HG02798 (cell line): ENCODE measurements at regions not wholly inside any gene's neighbourhood (a gene's known extent, or its start where the extent isn't known, plus 50 kb on each side); places are given as distances from the start of the nearest gene placed in this dataset.
"Not testable (repeated sequence)": the region's sequence is repeated elsewhere in the genome, so short reads cannot be mapped to it uniquely, and the experiment has no call there.

ENCODE experiments used
- ATAC-seq: cut with Tn5 transposase; IDR thresholded peaks from one replicate; pipeline ENCODE4 v1.9.1; 2021; ENCODE audit warnings: mild to moderate bottlenecking; ENCODE audit not compliant: unreplicated experiment, poor library complexity

DNA sequence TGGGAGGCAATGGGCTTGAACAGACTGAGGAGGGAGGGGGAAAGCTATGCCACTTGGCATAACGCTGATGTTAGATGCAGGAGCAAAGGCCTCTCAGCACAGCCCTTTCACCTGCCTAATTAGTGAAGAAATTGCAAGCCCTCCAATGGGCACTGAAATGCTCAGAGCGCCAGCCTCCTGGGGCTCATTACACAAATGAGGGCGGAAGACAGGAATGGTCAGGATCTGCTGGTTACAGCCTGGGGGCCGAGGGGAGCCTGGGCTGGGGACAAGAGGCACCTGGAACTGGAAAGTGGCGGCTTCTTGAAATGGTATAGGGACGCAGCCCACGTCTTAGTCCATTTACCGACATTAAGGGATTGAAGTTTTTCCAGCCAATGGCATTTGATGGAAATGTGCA is 50.2 kb upstream of the PLET1 start:
- ATAC-seq, result no peak

- ATAC-seq, result no peak
Observed at GRCh38 chr11:112315057-112315720, 54.5 kb upstream of the PLET1 start.

GRCh38 chr11:112315861-112316739 is 55.4 kb upstream of the PLET1 start:
- no peak for ATAC-seq

- ATAC-seq, result no peak
Observed at GRCh38 chr11:112316971-112317370, 56.3 kb upstream of the PLET1 start.

DNA sequence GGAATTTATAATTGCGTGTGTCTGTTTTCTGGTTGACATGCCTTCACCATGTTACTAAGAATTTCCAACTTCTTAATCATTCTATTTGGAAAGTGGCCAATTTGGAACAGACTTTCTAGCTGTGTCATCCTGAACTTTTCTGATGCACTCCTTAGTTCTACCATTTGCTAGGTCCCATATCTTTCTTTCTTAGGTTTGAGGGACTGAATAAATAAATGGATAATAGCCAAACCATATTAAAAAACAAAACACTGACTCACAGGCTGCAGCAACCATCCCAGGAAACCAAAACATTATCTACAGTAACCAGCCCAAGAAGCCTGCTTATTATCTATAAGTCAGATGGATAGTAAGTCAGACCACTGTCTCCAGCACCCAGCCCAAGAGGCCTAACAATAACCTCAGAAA is 57.5 kb upstream of the PLET1 start:
- no peak for ATAC-seq

DNA sequence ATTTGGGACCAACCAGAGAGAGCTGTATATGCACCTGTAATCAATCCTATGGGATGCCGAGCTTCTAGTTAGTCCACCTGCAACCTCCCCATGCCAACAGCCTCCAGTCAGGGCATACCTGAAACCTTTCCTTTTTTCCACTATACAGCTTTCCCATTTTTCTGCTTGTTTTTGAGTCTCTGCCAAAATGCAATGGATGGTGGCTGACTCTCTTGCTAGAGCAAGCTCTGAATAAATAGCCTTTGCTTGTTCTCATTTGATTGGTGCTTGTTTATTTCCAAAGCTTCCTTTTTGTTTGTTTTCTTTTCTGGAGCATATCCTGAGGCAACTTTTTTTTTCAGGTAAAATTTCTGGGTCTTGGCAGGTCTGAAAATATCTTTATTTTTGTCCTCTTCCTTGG is 58.0 kb upstream of the PLET1 start:
- no peak for ATAC-seq

GRCh38 chr11:112320668-112321067 is 60.0 kb upstream of the PLET1 start:
- ATAC-seq, result no peak

GRCh38 chr11:112321501-112322172 is 61.0 kb upstream of the PLET1 start:
- ATAC-seq, result no peak

- ATAC-seq, result no peak
Observed at GRCh38 chr11:112322173-112322790, 61.6 kb upstream of the PLET1 start.

DNA sequence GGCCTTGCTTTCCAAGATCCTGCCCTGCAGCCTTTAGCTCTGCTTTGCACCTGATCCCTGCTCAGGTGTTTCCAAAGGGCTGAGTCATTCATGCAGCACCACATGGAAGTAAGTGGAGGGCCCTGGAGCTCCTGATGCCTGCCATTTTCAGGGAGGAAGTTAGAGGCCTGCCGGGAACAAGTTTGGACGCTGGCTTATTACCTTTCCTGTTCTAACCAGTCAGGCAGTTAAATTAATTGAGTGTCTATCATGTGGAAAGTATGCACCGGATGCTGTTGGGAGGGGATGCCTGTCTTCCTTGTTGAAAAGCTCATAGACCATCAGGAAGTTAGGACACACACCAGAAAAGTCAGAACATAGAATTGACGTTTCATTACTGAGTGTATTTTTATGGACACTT is 73.7 kb upstream of the PLET1 start:
- ATAC-seq, result no peak

DNA sequence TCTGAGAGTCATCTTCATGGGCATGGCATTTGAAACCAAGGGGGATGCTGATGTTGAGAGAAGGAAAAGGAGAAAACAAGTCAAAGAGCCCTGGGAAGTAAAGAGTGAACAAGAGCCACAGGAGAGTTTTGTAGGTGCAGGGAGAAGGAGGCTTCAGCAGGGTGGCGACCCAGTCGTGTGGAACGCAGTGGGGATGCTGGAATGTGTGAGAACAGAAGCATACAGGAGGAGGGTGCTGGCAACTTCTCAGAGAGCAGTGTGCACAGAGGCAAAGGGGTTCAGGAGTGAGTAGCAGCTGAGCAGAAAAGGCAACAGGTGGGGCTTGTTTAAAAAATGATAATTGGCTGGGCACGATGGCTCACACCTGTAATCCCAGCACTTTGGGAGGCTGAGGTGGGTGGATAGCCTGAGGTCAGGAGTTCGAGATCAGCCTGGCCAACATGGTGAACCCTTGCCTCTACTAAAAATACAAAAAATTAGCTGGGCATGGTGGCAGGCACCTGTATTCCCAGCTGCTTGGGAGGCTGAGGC is 75.8 kb upstream of the PLET1 start:
- ATAC-seq, result no peak

- no peak for ATAC-seq
Observed at GRCh38 chr11:112339566-112339965, 78.9 kb upstream of the PLET1 start.

DNA sequence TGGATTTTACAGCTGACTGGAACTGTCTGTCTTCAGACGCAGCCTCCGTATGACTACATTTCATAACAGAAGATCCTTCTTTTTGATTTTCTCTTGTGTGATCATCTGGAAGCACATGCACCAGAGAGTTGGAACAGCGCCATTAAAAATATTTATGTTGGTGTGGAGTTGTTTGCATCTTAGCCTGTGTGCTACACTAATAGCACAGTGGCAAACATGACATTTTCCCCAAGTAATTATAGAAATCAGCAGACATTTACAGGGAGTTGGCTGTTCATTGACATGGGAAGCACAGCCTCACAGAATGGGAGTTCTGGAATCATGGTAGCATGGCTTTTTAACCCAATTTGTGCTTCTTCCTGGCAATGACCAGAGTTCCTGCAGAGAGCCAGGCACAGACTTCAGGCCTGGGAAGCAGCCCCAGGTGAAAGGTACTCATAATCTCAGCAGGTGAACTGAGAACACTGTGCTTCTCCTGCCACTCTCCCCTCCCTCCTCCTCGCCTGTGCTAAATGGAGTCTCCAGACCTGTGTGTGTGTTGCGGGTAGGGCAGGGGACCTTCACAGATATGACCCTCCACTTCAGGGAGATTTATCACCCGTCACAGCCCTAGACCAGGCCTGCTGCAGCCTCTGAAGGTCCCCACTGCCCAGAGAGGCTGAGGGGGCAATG is 82.8 kb upstream of the PLET1 start:
- ATAC-seq, result no peak

GRCh38 chr11:112344040-112344413 is 83.4 kb upstream of the PLET1 start:
- no peak for ATAC-seq

DNA sequence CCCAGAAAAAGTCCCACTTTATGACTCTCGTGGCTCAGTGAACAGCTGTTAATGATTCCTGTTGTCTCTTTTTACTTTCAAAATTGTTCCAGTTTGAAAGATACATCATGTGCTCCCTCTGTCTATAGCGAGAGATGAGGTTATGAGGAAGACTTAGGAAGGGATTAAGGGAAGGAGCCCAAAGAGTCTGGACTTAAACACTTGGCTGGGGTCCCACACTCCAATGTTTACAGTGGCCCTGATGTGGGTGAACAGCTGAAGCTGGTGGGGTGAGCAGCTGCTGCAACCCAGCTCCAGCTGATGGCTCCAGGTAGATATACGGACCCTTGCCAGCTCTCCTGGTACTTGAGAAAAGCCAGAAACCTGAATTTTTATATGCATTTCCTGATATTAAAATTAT is 84.5 kb upstream of the PLET1 start:
- ATAC-seq, result no peak

DNA sequence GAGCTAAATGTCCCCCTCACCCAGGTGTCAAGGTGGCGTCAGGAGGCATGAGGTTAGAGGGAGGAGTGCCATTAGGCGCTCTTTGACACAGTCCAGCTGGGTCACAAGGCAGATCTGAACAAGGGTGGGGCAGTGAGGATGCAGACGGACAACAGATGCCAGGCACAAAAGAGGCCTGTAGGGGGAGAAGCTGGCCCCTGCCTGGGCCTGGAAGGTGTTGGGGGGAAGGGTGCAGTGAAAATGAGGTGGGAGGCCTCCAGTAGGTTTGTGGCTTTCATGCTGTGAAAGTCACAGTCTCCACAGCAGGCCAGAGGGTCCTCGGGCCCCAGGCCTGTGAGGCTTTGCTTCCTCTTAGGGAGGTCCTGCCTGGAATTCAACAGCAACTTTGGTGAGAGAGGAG is 85.0 kb upstream of the PLET1 start:
- no peak for ATAC-seq

- ATAC-seq, result no peak
Observed at GRCh38 chr11:112346586-112346985, 85.9 kb upstream of the PLET1 start.

DNA sequence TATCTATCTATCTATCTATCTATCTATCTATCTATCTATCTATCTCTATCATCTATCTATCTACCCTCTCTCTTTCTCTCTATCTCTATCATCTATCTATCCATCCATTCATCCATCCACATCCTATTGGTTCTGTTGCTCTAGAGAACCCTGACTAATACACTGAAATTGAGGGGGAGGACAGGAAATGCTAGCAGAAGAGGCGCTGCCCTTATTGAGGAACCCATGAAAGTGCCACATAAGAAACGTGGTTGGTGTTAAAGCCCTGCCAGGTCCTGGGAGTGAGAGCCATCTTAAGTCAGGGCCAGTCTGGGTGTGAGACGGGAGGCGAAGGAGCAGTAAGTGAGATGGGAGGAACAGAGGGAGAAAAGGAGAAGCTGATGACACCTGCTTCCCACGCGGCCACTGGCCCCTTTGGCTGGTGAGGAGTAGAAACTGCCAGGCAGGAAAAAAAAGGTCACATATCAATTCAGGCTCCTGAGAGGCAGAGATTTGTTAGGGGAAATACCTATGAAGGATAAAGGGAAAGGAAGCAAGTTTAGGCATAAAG is 87.9 kb upstream of the PLET1 start:
- ATAC-seq, result no peak

- ATAC-seq, result not testable (repeated sequence)
Observed at GRCh38 chr11:112351423-112351822, 90.8 kb upstream of the PLET1 start.

DNA sequence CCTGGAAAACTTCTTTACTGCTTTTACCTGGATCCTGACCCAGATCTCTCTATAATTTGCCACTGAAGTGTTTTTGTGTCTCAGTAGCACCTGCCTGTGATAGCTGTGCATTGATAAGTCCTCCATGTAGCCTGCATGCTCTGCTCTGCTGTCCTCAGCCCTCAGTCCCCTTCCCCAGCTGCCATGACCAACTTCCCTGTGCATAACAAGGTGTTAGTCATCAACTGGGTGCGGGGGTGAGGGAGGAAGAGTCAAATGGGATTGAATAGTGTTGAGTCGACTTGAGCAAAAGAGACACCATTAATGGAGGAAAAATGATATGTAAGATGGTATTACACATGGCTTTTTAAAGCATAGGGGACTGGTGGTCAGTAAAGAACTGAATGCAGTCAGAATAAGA is 92.2 kb upstream of the PLET1 start:
- ATAC-seq, result no peak
